Hepatocyte (in vitro differentiated cells): ENCODE measurements at regions not wholly inside any gene's neighbourhood (a gene's known extent, or its start where the extent isn't known, plus 50 kb on each side); places are given as distances from the start of the nearest gene placed in this dataset.
"Not testable (repeated sequence)": the region's sequence is repeated elsewhere in the genome, so short reads cannot be mapped to it uniquely, and the experiment has no call there.

Source experiments
- DNase-seq: peaks from one replicate; pipeline ENCODE4 v3.0.0-alpha.2; 2016; ENCODE audit warnings: low spot score
- H2AFZ ChIP-seq: fragments of 200-600 bp; sonication (generic); 2 replicates; pipeline ENCODE4 v1.6.0; 2016; ENCODE audit warnings: antibody characterized with exemption, mild to moderate bottlenecking
- H3K27ac ChIP-seq: fragments of 200-600 bp; sonication (generic); 2 replicates; pipeline ENCODE4 v1.5.1; 2016; ENCODE audit warnings: mild to moderate bottlenecking
- H3K27me3 ChIP-seq: fragments of 200-600 bp; sonication (generic); 2 replicates; pipeline ENCODE4 v1.6.1; 2016
- H3K36me3 ChIP-seq: fragments of 200-600 bp; sonication (generic); replicated peaks from 2 replicates; pipeline ENCODE4 v1.5.1; 2016; ENCODE audit warnings: low read depth; ENCODE audit not compliant: insufficient read depth
- H3K4me1 ChIP-seq: fragments of 200-600 bp; sonication (generic); 2 replicates; pipeline ENCODE4 v1.5.1; 2016; ENCODE audit warnings: mild to moderate bottlenecking, moderate library complexity; ENCODE audit not compliant: insufficient read depth
- H3K4me2 ChIP-seq: fragments of 200-600 bp; sonication (generic); 2 replicates; pipeline ENCODE4 v1.6.0; 2016
- H3K4me3 ChIP-seq: fragments of 200-600 bp; sonication (generic); 2 replicates; pipeline ENCODE4 v1.5.1; 2016; ENCODE audit warnings: mild to moderate bottlenecking
- H3K79me2 ChIP-seq: fragments of 200-600 bp; sonication (generic); 2 replicates; pipeline ENCODE4 v1.6.0; 2017; ENCODE audit warnings: mild to moderate bottlenecking
- H3K9me2 ChIP-seq: fragments of 200-600 bp; sonication (generic); replicated peaks from 2 replicates; pipeline ENCODE4 v1.6.0; 2017; ENCODE audit warnings: mild to moderate bottlenecking; ENCODE audit not compliant: insufficient read depth
- H3K9me3 ChIP-seq: fragments of 200-600 bp; sonication (generic); 2 replicates; pipeline ENCODE4 v1.5.1; 2016; ENCODE audit warnings: low read depth, mild to moderate bottlenecking
- H4K20me1 ChIP-seq: fragments of 200-600 bp; sonication (generic); 2 replicates; pipeline ENCODE4 v1.6.0; 2016; ENCODE audit warnings: mild to moderate bottlenecking; ENCODE audit not compliant: insufficient read depth, poor library complexity, severe bottlenecking
- CTCF ChIP-seq: fragments of 200-600 bp; sonication (generic); IDR thresholded peaks from 2 replicates; pipeline ENCODE4 v1.5.1; 2016; ENCODE audit warnings: antibody characterized with exemption, mild to moderate bottlenecking; ENCODE audit not compliant: poor library complexity
- EZH2 ChIP-seq: fragments of 200-600 bp; sonication (generic); IDR thresholded peaks from 2 replicates; pipeline ENCODE4 v1.6.1; 2016; ENCODE audit warnings: antibody characterized with exemption, mild to moderate bottlenecking, borderline replicate concordance
- EZH2phosphoT487 ChIP-seq: fragments of 200-600 bp; sonication (generic); IDR thresholded peaks from one replicate; pipeline ENCODE4 v1.6.1; 2018; ENCODE audit warnings: antibody characterized with exemption, mild to moderate bottlenecking, low read depth, moderate library complexity; ENCODE audit not compliant: unreplicated experiment, severe bottlenecking
- WGBS: methylation state at CpG from one replicate; pipeline ENCODE4 v1.1.6; 2016; ENCODE audit warnings: low lambda C conversion rate; ENCODE audit errors: missing lambda C conversion rate; 5-methylcytosine and 5-hydroxymethylcytosine counted together

GRCh38 chr13:22931576-22931975 is 249.2 kb upstream of the SGCG start:
- Histone ChIP-seq H3K36me3 (no peaks in the 10 kb centered on the region), H3K79me2 (no peaks in the 10 kb centered on the region), H4K20me1 (no peaks in the 10 kb centered on the region), H3K27ac (no peak overlapping the region), H3K9me2 (no peaks in the 10 kb centered on the region), H3K9me3 (no peaks in the 10 kb centered on the region), H3K4me1 (no peaks in the 10 kb centered on the region), H2AFZ (no peak overlapping the region), H3K4me3 (no peak overlapping the region), H3K4me2 (no peak overlapping the region), H3K27me3 (no peaks in the 10 kb centered on the region)
- no peak for DNase-seq
- no peak for TF ChIP-seq EZH2phosphoT487
- TF ChIP-seq EZH2, result no peak
- no peak for TF ChIP-seq CTCF
- 100% methylated on average over 1 of the region's 1 CpG for WGBS

GRCh38 chr13:22932632-22933412 is 248.0 kb upstream of the SGCG start:
- H3K4me2 ChIP-seq, H3K9me2 ChIP-seq, H4K20me1 ChIP-seq, DNase-seq, H3K4me1 ChIP-seq, H3K4me3 ChIP-seq, H3K36me3 ChIP-seq, H3K27ac ChIP-seq, H3K27me3 ChIP-seq, H2AFZ ChIP-seq, H3K79me2 ChIP-seq, H3K9me3 ChIP-seq: not testable (repeated sequence)
- WGBS, result 90% methylated on average over 20 of the region's 20 CpGs

- H2AFZ ChIP-seq, result no peak overlapping the region
- no peaks in the 10 kb centered on the region for H3K4me1 ChIP-seq
- no peak for TF ChIP-seq EZH2
- TF ChIP-seq CTCF, result no peak
- TF ChIP-seq EZH2phosphoT487, result no peak
- H3K9me2 ChIP-seq, result no peaks in the 10 kb centered on the region
- H3K4me3 ChIP-seq, result no peak overlapping the region
- H3K27me3 ChIP-seq, result no peaks in the 10 kb centered on the region
- no peak overlapping the region for H3K4me2 ChIP-seq
- DNase-seq, result no peak
- no peaks in the 10 kb centered on the region for H4K20me1 ChIP-seq
- WGBS, result 85% methylated on average over 7 of the region's 8 CpGs
- H3K27ac ChIP-seq, result no peak overlapping the region
- no peaks in the 10 kb centered on the region for H3K79me2 ChIP-seq
- H3K9me3 ChIP-seq, result no peaks in the 10 kb centered on the region
- H3K36me3 ChIP-seq, result no peaks in the 10 kb centered on the region
Observed at GRCh38 chr13:22933571-22934181, 247.1 kb upstream of the SGCG start.

- no peaks in the 10 kb centered on the region for H3K79me2 ChIP-seq
- H3K4me2 ChIP-seq, result no peak overlapping the region
- H3K27ac ChIP-seq, result no peak overlapping the region
- DNase-seq, result no peak
- TF ChIP-seq EZH2 (no peak), CTCF (no peak), EZH2phosphoT487 (no peak)
- no peaks in the 10 kb centered on the region for H3K9me3 ChIP-seq
- no peaks in the 10 kb centered on the region for H3K36me3 ChIP-seq
- no peaks in the 10 kb centered on the region for H3K4me1 ChIP-seq
- H3K4me3 ChIP-seq, result no peak overlapping the region
- no peaks in the 10 kb centered on the region for H3K9me2 ChIP-seq
- H2AFZ ChIP-seq, result no peak overlapping the region
- WGBS, result 91% methylated on average over 23 of the region's 25 CpGs
- H4K20me1 ChIP-seq, result no peaks in the 10 kb centered on the region
- H3K27me3 ChIP-seq, result no peaks in the 10 kb centered on the region
Observed at GRCh38 chr13:22934744-22935523, 245.8 kb upstream of the SGCG start.
